ENCODE measurements at regions not wholly inside any gene's neighbourhood (a gene's known extent, or its start where the extent isn't known, plus 50 kb on each side); places are given as distances from the start of the nearest gene placed in this dataset.
"Not testable (repeated sequence)": the region's sequence is repeated elsewhere in the genome, so short reads cannot be mapped to it uniquely, and the experiment has no call there.

GRCh38 chr5:106121972-106122605 is 1548.6 kb downstream of the EFNA5 start:
- no peak for DNase-seq (ENCODE audit: low spot score)

- no peak for DNase-seq (ENCODE audit: low spot score)
These were observed 1554.1 kb downstream of the EFNA5 start for GRCh38 chr5:106116682-106117081.

- no peak for DNase-seq (ENCODE audit: low spot score)
These were observed 1556.8 kb downstream of the EFNA5 start for GRCh38 chr5:106113922-106114321.

GRCh38 chr5:106106384-106106783 is 1564.4 kb downstream of the EFNA5 start:
- no peak for DNase-seq (ENCODE audit: low spot score)

GRCh38 chr5:106097340-106097739 is 1573.4 kb downstream of the EFNA5 start:
- DNase-seq (ENCODE audit: low spot score): no peak

GRCh38 chr5:106094839-106095238 is 1575.9 kb downstream of the EFNA5 start:
- no peak for DNase-seq (ENCODE audit: low spot score)

GRCh38 chr5:106094204-106094607 is 1576.5 kb downstream of the EFNA5 start:
- no peak for DNase-seq (ENCODE audit: low spot score)

GRCh38 chr5:106093134-106093533 is 1577.6 kb downstream of the EFNA5 start:
- DNase-seq (ENCODE audit: low spot score): no peak

GRCh38 chr5:106092455-106092854 is 1578.3 kb downstream of the EFNA5 start:
- DNase-seq (ENCODE audit: low spot score): no peak

- no peak for DNase-seq (ENCODE audit: low spot score)
These were observed 1581.7 kb downstream of the EFNA5 start for GRCh38 chr5:106089073-106089472.

GRCh38 chr5:106088462-106088861 is 1582.3 kb downstream of the EFNA5 start:
- no peak for DNase-seq (ENCODE audit: low spot score)

- no peak for DNase-seq (ENCODE audit: low spot score)
These were observed 1584.4 kb downstream of the EFNA5 start for GRCh38 chr5:106086352-106086751.

- no peak for DNase-seq (ENCODE audit: low spot score)
These were observed 1585.2 kb downstream of the EFNA5 start for GRCh38 chr5:106085556-106085955.

GRCh38 chr5:106085136-106085535 is 1585.6 kb downstream of the EFNA5 start:
- no peak for DNase-seq (ENCODE audit: low spot score)

GRCh38 chr5:106080535-106080934 is 1590.2 kb downstream of the EFNA5 start:
- DNase-seq (ENCODE audit: low spot score): no peak

- DNase-seq (ENCODE audit: low spot score): no peak
These were observed 1594.1 kb downstream of the EFNA5 start for GRCh38 chr5:106076655-106077054.

- DNase-seq (ENCODE audit: low spot score): no peak
These were observed 1598.5 kb downstream of the EFNA5 start for GRCh38 chr5:106072208-106072607.

- DNase-seq (ENCODE audit: low spot score): no peak
These were observed 1623.4 kb downstream of the EFNA5 start for GRCh38 chr5:106047341-106047740.

GRCh38 chr5:106032069-106032468 is 1638.7 kb downstream of the EFNA5 start:
- not testable (repeated sequence) for DNase-seq (ENCODE audit: low spot score)

- DNase-seq (ENCODE audit: low spot score): no peak
These were observed 1642.4 kb downstream of the EFNA5 start for GRCh38 chr5:106028314-106028713.

GRCh38 chr5:106020894-106021293 is 1649.8 kb downstream of the EFNA5 start:
- no peak for DNase-seq (ENCODE audit: low spot score)

- DNase-seq (ENCODE audit: low spot score): no peak
These were observed 1651.5 kb downstream of the EFNA5 start for GRCh38 chr5:106019261-106019660.

GRCh38 chr5:106017243-106017857 is 1653.4 kb downstream of the EFNA5 start:
- DNase-seq (ENCODE audit: low spot score): no peak

GRCh38 chr5:106014262-106014661 is 1656.5 kb downstream of the EFNA5 start:
- DNase-seq (ENCODE audit: low spot score): no peak

Measured in kidney capillary endothelial cell (primary cell).